Neural crest cell (in vitro differentiated cells): ENCODE measurements at regions not wholly inside any gene's neighbourhood (a gene's known extent, or its start where the extent isn't known, plus 50 kb on each side); places are given as distances from the start of the nearest gene placed in this dataset.

ENCODE experiments used
- DNase-seq: peaks from one replicate; pipeline ENCODE4 v3.0.0; 2021; ENCODE audit warnings: low read depth, mixed read lengths, low spot score
- H3K27ac Mint-ChIP-seq: one replicate; pipeline ENCODE4 v1.8.0; 2021; ENCODE audit warnings: mild to moderate bottlenecking, mixed read lengths; ENCODE audit not compliant: unreplicated experiment
- H3K27me3 Mint-ChIP-seq: 2 replicates; pipeline ENCODE4 v1.8.0; 2021; ENCODE audit warnings: low read depth, mild to moderate bottlenecking, mixed read lengths
- H3K36me3 Mint-ChIP-seq: 2 replicates; pipeline ENCODE4 v1.8.0; 2021; ENCODE audit warnings: low read depth, mild to moderate bottlenecking, mixed read lengths
- H3K4me1 Mint-ChIP-seq: 2 replicates; pipeline ENCODE4 v1.8.0; 2021; ENCODE audit warnings: mixed read lengths
- H3K4me3 Mint-ChIP-seq: one replicate; pipeline ENCODE4 v1.8.0; 2021; ENCODE audit warnings: mild to moderate bottlenecking, mixed read lengths
- H3K9me3 Mint-ChIP-seq: 2 replicates; pipeline ENCODE4 v1.8.0; 2021; ENCODE audit warnings: mixed read lengths
- TF ChIP-seq, protein P1 (sequence below): fragments of 200-600 bp; sonication (generic); conservative IDR thresholded peaks from 2 replicates; pipeline ENCODE4 v1.5.0; 2021; ENCODE audit warnings: antibody characterized with exemption, mild to moderate bottlenecking

DNA sequence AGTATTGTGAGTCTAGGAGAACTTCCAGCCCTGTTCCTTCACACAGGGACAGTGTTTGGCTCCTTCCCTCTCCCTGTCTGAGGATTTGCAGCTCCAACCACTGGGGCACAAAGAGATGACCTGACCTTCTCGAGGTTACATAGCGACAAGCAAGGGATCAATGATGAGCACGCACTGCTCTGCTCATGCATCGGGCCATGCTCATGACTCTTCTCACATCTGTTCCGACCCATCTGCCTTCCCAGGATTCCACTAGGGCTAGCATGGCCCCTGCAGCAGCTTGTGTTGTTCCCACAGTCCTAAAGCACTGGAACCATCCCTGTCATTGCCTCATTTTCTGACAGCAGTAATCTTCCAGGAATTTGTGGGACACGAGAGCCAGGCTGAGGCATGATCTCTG, 78.8 kb upstream of the ARHGAP28 start:
- Mint-ChIP-seq H3K4me1 (no peaks in the 10 kb centered on the region), H3K9me3 (no peaks in the 10 kb centered on the region), H3K36me3 (no peaks in the 10 kb centered on the region), H3K27ac (no peak overlapping the region), H3K4me3 (no peak overlapping the region), H3K27me3 (no peaks in the 10 kb centered on the region)
- DNase-seq, result no peak
- TF ChIP-seq, protein P1, sequence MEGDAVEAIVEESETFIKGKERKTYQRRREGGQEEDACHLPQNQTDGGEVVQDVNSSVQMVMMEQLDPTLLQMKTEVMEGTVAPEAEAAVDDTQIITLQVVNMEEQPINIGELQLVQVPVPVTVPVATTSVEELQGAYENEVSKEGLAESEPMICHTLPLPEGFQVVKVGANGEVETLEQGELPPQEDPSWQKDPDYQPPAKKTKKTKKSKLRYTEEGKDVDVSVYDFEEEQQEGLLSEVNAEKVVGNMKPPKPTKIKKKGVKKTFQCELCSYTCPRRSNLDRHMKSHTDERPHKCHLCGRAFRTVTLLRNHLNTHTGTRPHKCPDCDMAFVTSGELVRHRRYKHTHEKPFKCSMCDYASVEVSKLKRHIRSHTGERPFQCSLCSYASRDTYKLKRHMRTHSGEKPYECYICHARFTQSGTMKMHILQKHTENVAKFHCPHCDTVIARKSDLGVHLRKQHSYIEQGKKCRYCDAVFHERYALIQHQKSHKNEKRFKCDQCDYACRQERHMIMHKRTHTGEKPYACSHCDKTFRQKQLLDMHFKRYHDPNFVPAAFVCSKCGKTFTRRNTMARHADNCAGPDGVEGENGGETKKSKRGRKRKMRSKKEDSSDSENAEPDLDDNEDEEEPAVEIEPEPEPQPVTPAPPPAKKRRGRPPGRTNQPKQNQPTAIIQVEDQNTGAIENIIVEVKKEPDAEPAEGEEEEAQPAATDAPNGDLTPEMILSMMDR, result no peak

DNA sequence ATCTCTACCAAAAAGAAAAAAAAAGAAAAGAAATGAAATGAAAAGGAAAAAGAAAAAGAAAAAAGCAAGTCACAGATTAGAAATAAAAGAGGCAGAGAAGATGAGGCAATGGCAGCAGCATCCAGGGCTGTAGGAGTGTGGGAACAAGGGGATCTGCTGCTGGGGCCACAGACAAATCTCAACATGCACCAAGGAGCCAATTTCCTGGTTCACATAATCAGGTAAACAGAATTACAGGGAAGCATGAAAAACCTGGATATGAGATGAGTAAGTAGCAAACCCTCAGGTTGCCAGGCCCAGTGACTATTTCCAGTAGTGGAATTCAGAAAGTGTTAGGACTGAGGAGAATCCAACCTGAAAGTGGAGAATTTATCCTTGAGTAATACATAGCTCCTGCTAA, 77.4 kb upstream of the ARHGAP28 start:
- no peaks in the 10 kb centered on the region for H3K27me3 Mint-ChIP-seq
- no peaks in the 10 kb centered on the region for H3K9me3 Mint-ChIP-seq
- no peaks in the 10 kb centered on the region for H3K4me1 Mint-ChIP-seq
- H3K4me3 Mint-ChIP-seq, result no peak overlapping the region
- H3K36me3 Mint-ChIP-seq, result no peaks in the 10 kb centered on the region
- no peak for DNase-seq
- no peak overlapping the region for H3K27ac Mint-ChIP-seq
- TF ChIP-seq, protein P1, result no peak

DNA sequence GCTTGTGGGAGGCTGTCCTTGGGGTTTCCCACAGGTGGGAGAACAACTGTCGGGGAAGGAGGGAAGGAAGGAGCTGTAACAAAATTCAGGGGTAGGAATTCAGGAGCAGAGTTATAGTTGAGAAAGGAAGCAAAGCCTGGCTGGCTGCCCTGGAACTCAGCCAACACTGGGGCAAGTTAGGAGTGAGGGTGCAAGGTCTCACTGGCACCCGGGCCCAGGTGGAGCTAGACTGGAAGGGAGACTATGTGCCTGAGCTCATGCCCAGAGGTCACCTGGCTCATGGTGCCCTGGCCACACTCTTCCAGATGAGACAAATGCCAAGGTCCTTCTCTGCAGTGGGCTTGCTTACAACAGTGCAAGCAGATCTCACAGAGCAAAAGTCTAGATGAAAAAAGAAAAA, 75.6 kb upstream of the ARHGAP28 start:
- H3K27me3 Mint-ChIP-seq, result no peaks in the 10 kb centered on the region
- H3K27ac Mint-ChIP-seq, result no peak overlapping the region
- H3K4me1 Mint-ChIP-seq, result no peaks in the 10 kb centered on the region
- no peaks in the 10 kb centered on the region for H3K9me3 Mint-ChIP-seq
- no peak overlapping the region for H3K4me3 Mint-ChIP-seq
- no peak for DNase-seq
- TF ChIP-seq, protein P1, result no peak
- no peaks in the 10 kb centered on the region for H3K36me3 Mint-ChIP-seq

DNA sequence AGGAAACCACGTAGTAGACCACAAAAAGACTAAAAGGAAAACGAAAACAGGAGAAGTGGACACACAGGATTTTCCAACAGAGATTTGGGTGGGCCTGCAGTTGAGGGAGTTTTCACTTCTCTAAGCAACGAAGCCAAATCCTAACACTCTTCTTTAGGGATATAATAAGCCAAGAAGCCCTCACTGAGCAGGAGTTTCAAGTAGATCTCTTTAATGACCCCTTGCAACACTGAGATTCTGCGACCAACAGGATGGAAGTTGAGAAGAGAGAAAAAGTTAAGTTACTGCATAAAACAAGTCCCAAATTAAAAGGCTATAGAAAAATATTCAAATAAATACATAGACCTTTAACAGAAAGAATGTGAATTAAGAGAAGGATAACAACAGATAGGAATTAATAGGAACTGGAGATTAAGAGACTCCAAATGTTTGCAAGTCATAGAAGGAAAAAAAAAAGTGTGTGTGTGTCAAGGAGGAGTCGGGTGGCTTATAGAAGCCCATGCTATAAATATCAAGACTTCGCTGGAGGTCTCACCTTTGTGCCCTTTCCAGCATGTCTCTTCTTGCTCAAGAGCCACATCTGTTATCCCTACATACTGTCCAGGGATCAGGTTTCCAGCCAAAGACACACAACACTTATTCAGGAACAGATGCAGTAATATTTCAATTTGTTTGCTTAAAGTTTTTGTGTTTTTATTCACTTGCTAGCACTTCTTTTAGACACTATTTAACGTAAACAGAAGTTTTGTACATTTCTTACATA, 69.4 kb upstream of the ARHGAP28 start:
- Mint-ChIP-seq H3K4me3 (no peak overlapping the region), H3K36me3 (no peaks in the 10 kb centered on the region), H3K27me3 (no peaks in the 10 kb centered on the region), H3K27ac (no peak overlapping the region), H3K9me3 (no peaks in the 10 kb centered on the region), H3K4me1 (peaks cover 7% of the 10 kb centered on the region)
- no peak for DNase-seq
- TF ChIP-seq, protein P1, result no peak

DNA sequence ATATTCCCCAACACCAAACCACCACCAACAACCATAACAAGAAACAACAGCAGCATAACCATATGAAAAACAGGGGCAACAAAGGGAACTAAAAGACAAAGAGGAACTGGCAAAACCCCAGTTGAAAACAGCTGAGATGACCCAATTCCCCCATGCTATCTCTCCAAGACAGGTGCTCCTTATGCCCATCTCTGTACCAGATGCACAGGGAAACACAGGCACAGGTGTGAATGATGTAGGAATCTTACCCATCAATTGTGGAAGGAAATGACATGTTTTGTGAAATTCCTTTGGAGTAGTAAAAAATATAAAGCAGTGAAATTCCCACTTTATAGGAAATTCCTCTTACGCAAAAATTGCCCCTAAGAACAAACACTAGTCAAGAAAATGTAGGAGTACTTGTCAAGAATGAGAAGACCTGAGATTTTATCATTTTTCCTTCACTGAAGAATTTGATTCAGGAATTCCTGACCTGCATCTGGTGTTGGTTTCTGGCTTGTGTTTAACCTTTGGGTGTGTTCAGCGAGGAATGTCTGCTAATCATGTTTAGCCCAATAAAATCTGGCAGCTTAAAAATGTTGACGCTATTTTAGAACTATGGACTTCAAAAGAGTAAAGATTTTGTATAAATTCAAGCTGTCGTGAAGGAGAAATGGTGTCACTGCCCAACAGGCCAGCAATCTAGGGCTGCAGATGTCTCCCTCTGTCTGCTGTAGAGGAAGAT, 67.7 kb upstream of the ARHGAP28 start:
- H3K4me3 Mint-ChIP-seq, result no peak overlapping the region
- TF ChIP-seq, protein P1, result no peak
- no peak for DNase-seq

More for the DNA sequence above, 67.7 kb upstream of the ARHGAP28 start:
- no peaks in the 10 kb centered on the region for H3K27me3 Mint-ChIP-seq
- H3K36me3 Mint-ChIP-seq, result no peaks in the 10 kb centered on the region
- H3K27ac Mint-ChIP-seq, result no peak overlapping the region
- H3K4me1 Mint-ChIP-seq, result peaks cover 7% of the 10 kb centered on the region
- H3K9me3 Mint-ChIP-seq, result no peaks in the 10 kb centered on the region
